ENCODE measurements at regions not wholly inside any gene's neighbourhood (a gene's known extent, or its start where the extent isn't known, plus 50 kb on each side); places are given as distances from the start of the nearest gene placed in this dataset.

DNA sequence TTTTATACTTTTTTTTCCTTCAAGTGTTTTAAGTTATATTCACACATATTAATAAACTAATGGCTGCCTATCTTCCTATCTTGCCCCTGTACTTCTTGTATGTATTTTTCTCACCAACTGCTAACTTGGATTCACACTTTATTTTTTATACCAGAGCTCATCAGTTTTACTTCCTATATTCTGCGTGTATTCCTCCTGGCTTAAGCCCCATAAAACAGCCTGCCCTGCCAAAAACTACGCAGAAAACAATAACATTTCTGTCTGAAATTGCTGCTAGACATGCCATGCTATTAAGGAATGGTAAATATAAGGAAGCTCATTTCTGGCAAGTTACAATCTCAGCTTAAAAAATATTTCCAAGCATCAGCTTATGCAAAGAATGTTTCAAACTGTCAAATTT lies 172.3 kb downstream of the UBE2E3 start:
- no peak for DNase-seq (ENCODE audit: low spot score in 2 of 2)
- Histone ChIP-seq H3K9me3 (no peaks in the 10 kb centered on the region), H3K4me3 (no peak overlapping the region), H3K27ac (no peak overlapping the region), H3K27me3 (no peaks in the 10 kb centered on the region), H3K36me3 (no peaks in the 10 kb centered on the region), H3K4me1 (no peaks in the 10 kb centered on the region)
- intact Hi-C loops (cut with DNase I; ENCODE audit: low total_unique reads): no loop called here
- TF ChIP-seq POLR2AphosphoS5 (IDR thresholded peaks at IDR 0.05) (no peak), POLR2A (IDR thresholded peaks at IDR 0.05) (no peak)
- TF ChIP-seq, protein P1, sequence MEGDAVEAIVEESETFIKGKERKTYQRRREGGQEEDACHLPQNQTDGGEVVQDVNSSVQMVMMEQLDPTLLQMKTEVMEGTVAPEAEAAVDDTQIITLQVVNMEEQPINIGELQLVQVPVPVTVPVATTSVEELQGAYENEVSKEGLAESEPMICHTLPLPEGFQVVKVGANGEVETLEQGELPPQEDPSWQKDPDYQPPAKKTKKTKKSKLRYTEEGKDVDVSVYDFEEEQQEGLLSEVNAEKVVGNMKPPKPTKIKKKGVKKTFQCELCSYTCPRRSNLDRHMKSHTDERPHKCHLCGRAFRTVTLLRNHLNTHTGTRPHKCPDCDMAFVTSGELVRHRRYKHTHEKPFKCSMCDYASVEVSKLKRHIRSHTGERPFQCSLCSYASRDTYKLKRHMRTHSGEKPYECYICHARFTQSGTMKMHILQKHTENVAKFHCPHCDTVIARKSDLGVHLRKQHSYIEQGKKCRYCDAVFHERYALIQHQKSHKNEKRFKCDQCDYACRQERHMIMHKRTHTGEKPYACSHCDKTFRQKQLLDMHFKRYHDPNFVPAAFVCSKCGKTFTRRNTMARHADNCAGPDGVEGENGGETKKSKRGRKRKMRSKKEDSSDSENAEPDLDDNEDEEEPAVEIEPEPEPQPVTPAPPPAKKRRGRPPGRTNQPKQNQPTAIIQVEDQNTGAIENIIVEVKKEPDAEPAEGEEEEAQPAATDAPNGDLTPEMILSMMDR (IDR thresholded peaks at IDR 0.05): no peak

DNA sequence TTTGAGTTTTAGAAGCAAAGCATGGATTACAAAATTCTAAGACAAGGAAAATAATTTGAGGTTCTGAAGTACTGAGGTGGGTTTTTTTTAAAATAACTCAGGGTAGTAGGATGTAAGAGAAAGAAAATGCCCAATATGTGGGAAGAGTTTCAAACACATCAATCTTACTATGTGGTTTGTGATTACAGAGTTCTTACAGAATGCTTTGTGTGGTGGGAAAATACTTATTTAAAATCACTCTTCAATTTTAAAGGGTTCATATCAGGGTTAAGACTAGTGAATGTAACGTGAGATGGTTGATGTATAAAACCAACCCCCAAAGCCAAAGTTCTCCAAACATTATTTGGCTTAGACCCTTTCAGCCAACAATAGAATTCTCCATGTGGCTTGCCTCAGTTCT lies 173.5 kb downstream of the UBE2E3 start:
- no peak overlapping the region for H3K27ac ChIP-seq
- no peaks in the 10 kb centered on the region for H3K9me3 ChIP-seq
- DNase-seq (ENCODE audit: low spot score in 2 of 2): no peak
- no peak overlapping the region for H3K4me3 ChIP-seq
- H3K36me3 ChIP-seq: no peaks in the 10 kb centered on the region
- no peaks in the 10 kb centered on the region for H3K27me3 ChIP-seq
- intact Hi-C loops (cut with DNase I; ENCODE audit: low total_unique reads): no loop called here
- no peaks in the 10 kb centered on the region for H3K4me1 ChIP-seq
- TF ChIP-seq POLR2A (IDR thresholded peaks at IDR 0.05) (no peak), POLR2AphosphoS5 (IDR thresholded peaks at IDR 0.05) (no peak)
- TF ChIP-seq, protein P1 (IDR thresholded peaks at IDR 0.05): no peak

DNA sequence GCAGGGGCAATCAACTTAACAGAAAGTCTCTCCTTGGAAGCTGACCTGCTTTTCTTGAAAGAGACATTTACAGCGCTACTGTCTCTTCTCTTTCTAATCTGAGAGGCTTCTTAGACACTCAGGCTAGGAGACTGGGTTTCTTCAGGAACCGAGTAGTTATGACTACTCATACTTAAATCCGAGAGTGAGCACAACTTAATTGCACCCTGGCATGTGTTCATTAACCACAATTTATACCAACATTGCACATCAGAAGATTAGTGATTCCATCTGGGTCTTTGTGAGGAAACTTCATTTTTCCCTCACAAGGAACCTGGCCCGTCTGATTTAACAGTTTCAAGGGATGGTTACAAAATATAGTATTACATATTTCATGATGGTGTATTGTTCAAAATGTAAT lies 176.9 kb downstream of the UBE2E3 start:
- no peak for TF ChIP-seq POLR2A (IDR thresholded peaks at IDR 0.05)
- TF ChIP-seq POLR2AphosphoS5 (IDR thresholded peaks at IDR 0.05): no peak
- TF ChIP-seq, protein P1 (IDR thresholded peaks at IDR 0.05): no peak
- H3K4me1 ChIP-seq: no peaks in the 10 kb centered on the region
- no peak overlapping the region for H3K4me3 ChIP-seq
- no peaks in the 10 kb centered on the region for H3K36me3 ChIP-seq
- H3K9me3 ChIP-seq: no peaks in the 10 kb centered on the region
- intact Hi-C loops (cut with DNase I; ENCODE audit: low total_unique reads): no loop called here
- no peak for DNase-seq (ENCODE audit: low spot score in 2 of 2)
- H3K27me3 ChIP-seq: no peaks in the 10 kb centered on the region
- no peak overlapping the region for H3K27ac ChIP-seq

DNA sequence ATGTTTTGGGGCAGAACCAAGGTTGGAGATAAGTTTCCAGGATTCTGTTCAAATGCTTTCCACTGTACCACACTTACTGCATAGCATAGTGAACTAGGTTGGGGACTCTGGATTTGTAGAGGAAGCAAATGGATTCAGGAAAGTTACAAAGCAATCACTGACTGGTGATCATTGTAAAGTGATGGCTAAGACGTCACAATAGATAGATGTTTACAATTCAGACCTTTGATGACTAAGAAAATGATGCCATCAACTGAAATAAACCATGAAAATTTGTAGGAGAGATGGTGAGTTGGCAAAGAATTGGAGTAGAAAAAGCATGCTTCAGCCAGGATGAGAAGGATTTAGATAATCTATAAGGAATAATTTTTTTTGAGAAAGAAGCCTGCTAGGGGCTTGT lies 178.0 kb downstream of the UBE2E3 start:
- DNase-seq (ENCODE audit: low spot score in 2 of 2): no peak
- no peak overlapping the region for H3K27ac ChIP-seq

DNA sequence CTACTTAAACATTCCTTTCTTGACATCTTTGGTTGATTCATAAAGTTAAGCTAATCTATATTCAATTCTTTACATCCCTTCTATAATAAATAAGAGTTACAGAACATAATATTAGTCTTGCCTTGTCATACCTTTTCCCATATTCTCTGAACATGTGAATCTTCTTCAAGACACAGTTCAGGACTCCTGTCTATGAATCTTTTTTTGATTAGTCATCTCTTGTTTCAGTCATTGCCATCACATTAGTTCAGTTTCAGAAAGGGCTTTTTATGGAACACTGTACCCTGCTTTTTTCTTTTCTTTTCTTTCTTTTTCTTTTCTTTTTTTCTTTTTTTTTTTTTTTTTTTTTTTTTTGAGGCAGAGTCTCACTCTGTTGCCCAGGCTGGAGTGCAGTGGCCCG lies 181.2 kb downstream of the UBE2E3 start:
- TF ChIP-seq POLR2A (IDR thresholded peaks at IDR 0.05) (no peak), POLR2AphosphoS5 (IDR thresholded peaks at IDR 0.05) (no peak)
- TF ChIP-seq, protein P1 (IDR thresholded peaks at IDR 0.05): no peak
- no peaks in the 10 kb centered on the region for H3K27me3 ChIP-seq
- H3K27ac ChIP-seq: no peak overlapping the region
- H3K4me3 ChIP-seq: no peak overlapping the region
- H3K4me1 ChIP-seq: no peaks in the 10 kb centered on the region
- DNase-seq (ENCODE audit: low spot score in 2 of 2): no peak
- intact Hi-C loops (cut with DNase I; ENCODE audit: low total_unique reads): no loop called here
- H3K9me3 ChIP-seq: no peaks in the 10 kb centered on the region
- H3K36me3 ChIP-seq: no peaks in the 10 kb centered on the region

More for the DNA sequence above, 178.0 kb downstream of the UBE2E3 start:
- TF ChIP-seq POLR2A (IDR thresholded peaks at IDR 0.05) (no peak), POLR2AphosphoS5 (IDR thresholded peaks at IDR 0.05) (no peak)
- TF ChIP-seq, protein P1 (IDR thresholded peaks at IDR 0.05): no peak
- Histone ChIP-seq H3K27me3 (no peaks in the 10 kb centered on the region), H3K36me3 (no peaks in the 10 kb centered on the region), H3K4me1 (no peaks in the 10 kb centered on the region), H3K9me3 (no peaks in the 10 kb centered on the region), H3K4me3 (no peak overlapping the region)
- intact Hi-C loops (cut with DNase I; ENCODE audit: low total_unique reads): no loop called here

Measured in breast epithelium (tissue), 4 donors.